Ectodermal cell (in vitro differentiated cells): ENCODE measurements at regions not wholly inside any gene's neighbourhood (a gene's known extent, or its start where the extent isn't known, plus 50 kb on each side); places are given as distances from the start of the nearest gene placed in this dataset.

Source experiments
- H3K27ac ChIP-seq: 2 replicates; pipeline ENCODE4 v1.7.0; 2013; ENCODE audit warnings: mild to moderate bottlenecking, low read depth, low read length; ENCODE audit not compliant: insufficient read depth, poor library complexity, severe bottlenecking
- H3K27me3 ChIP-seq: 2 replicates; pipeline ENCODE4 v1.7.0; 2013; ENCODE audit warnings: mild to moderate bottlenecking, low read length; ENCODE audit not compliant: insufficient read depth, control insufficient read depth, poor library complexity, severe bottlenecking
- H3K36me3 ChIP-seq: one replicate; pipeline ENCODE4 v1.7.0; 2013; ENCODE audit warnings: low read length; ENCODE audit not compliant: control insufficient read depth, insufficient read depth
- H3K4me1 ChIP-seq: one replicate; pipeline ENCODE4 v1.7.0; 2013; ENCODE audit warnings: low read length; ENCODE audit not compliant: control insufficient read depth, insufficient read depth
- H3K4me3 ChIP-seq: 2 replicates; pipeline ENCODE4 v1.7.0; 2013; ENCODE audit warnings: low read depth, low read length, control low read depth; ENCODE audit not compliant: insufficient read depth
- H3K9me3 ChIP-seq: 2 replicates; pipeline ENCODE4 v1.7.0; 2013; ENCODE audit warnings: mild to moderate bottlenecking, low read length, moderate library complexity; ENCODE audit not compliant: control insufficient read depth
- WGBS, 2 experiments: methylation state at CpG; one replicate each; pipeline ENCODE4 v1.1.7; 2013; ENCODE audit warnings: missing lambda C conversion rate in 2 of 2; 5-methylcytosine and 5-hydroxymethylcytosine counted together

DNA sequence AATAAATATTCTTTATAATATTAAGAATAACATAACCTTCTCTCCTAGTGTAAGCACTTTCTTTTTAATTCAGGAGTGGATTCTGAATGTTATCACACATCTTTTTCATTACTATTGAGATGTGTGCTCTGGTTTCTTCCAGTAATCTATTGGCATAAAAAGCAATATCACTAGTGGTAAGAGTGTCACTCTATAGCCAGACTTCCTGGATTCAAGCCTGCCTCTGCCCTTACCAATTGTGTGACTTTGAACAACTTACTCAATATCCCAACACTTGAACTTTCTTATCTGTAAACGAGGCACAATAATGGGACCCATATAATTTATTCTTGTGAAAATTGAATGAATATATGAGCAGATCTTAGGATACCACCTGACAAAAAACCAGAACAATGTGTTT is 71.0 kb downstream of the SEM1 start:
- Histone ChIP-seq H3K9me3 (no peaks in the 10 kb centered on the region), H3K36me3 (no peaks in the 10 kb centered on the region), H3K27ac (no peak overlapping the region), H3K27me3 (no peaks in the 10 kb centered on the region), H3K4me1 (no peaks in the 10 kb centered on the region), H3K4me3 (no peak overlapping the region)
- no CpG with 5 or more reads among the region's 1 CpG for WGBS, 2 experiments

- no peak overlapping the region for H3K27ac ChIP-seq
Measured at GRCh38 chr7:96637522-96637921, 72.1 kb downstream of the SEM1 start.

GRCh38 chr7:96636979-96637378 is 72.7 kb downstream of the SEM1 start:
- H3K36me3 ChIP-seq = no peaks in the 10 kb centered on the region
- no peaks in the 10 kb centered on the region for H3K9me3 ChIP-seq
- no peak overlapping the region for H3K4me3 ChIP-seq
- H3K27ac ChIP-seq = no peak overlapping the region
- no peaks in the 10 kb centered on the region for H3K4me1 ChIP-seq
- no peaks in the 10 kb centered on the region for H3K27me3 ChIP-seq
- 95% methylated on average over 3 of the region's 3 CpGs for WGBS, 2 experiments

More at GRCh38 chr7:96637522-96637921, 72.1 kb downstream of the SEM1 start:
- Histone ChIP-seq H3K36me3 (no peaks in the 10 kb centered on the region), H3K27me3 (no peaks in the 10 kb centered on the region), H3K4me3 (no peak overlapping the region), H3K9me3 (no peaks in the 10 kb centered on the region), H3K4me1 (no peaks in the 10 kb centered on the region)

GRCh38 chr7:96636342-96636860 is 73.2 kb downstream of the SEM1 start:
- Histone ChIP-seq H3K4me1 (no peaks in the 10 kb centered on the region), H3K27me3 (no peaks in the 10 kb centered on the region), H3K4me3 (no peak overlapping the region), H3K9me3 (no peaks in the 10 kb centered on the region), H3K36me3 (no peaks in the 10 kb centered on the region), H3K27ac (no peak overlapping the region)
- 76 to 91% methylated on average over 1 of the region's 1 CpG for WGBS, 2 experiments

DNA sequence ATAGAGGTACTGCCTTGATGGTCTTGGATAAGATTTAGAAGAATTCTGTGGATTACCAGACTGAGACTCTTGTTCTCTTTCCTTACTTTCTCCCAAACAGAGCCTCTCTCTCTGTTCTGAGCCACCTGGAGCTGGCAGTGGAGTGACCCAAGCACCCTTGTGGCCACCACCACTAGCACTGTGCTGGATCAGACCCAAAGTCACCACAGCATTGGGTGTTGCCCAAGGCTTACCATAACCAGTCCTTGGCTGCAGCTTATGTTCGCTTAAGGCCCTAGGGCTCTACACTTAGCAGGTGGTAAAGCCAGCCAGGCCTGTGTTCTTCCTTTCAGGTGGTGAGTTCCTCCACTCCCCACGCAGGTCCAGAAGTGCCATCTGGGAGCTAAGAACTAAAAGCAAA is 79.8 kb downstream of the SEM1 start:
- no peaks in the 10 kb centered on the region for H3K27me3 ChIP-seq
- no peaks in the 10 kb centered on the region for H3K36me3 ChIP-seq
- H3K4me1 ChIP-seq = no peaks in the 10 kb centered on the region
- no peak overlapping the region for H3K27ac ChIP-seq
- H3K4me3 ChIP-seq = no peak overlapping the region
- H3K9me3 ChIP-seq = no peaks in the 10 kb centered on the region
- WGBS, 2 experiments = 63 to 68% methylated on average over 2 of the region's 2 CpGs

- no peaks in the 10 kb centered on the region for H3K4me1 ChIP-seq
- no peak overlapping the region for H3K27ac ChIP-seq
- H3K36me3 ChIP-seq = no peaks in the 10 kb centered on the region
- no peak overlapping the region for H3K4me3 ChIP-seq
- H3K9me3 ChIP-seq = no peaks in the 10 kb centered on the region
- H3K27me3 ChIP-seq = no peaks in the 10 kb centered on the region
- WGBS, 2 experiments = 83 to 100% methylated on average over 2 of the region's 2 CpGs
Measured at GRCh38 chr7:96624954-96625353, 84.7 kb downstream of the SEM1 start.

DNA sequence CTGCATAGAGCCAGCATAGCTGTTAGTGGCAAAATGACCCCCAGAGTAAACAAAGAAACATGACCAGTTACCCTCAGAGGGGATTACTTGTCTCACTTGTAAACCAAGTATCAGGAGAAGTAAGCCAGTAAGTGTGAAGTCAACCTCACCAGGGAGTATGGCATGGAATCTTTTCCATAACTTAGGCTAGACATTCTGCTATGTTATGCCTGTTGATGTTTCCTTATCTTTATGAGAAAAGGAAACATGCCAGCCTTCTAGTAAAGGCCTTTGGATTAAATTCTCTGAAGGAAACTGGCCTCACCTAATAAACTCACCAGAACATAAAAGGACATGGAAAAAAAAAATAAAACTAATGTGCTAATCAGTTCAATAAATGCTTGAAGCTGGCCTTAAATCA is 87.7 kb downstream of the SEM1 start:
- Histone ChIP-seq H3K4me3 (no peak overlapping the region), H3K27me3 (no peaks in the 10 kb centered on the region), H3K4me1 (no peaks in the 10 kb centered on the region), H3K27ac (no peak overlapping the region), H3K9me3 (no peaks in the 10 kb centered on the region), H3K36me3 (no peaks in the 10 kb centered on the region)

DNA sequence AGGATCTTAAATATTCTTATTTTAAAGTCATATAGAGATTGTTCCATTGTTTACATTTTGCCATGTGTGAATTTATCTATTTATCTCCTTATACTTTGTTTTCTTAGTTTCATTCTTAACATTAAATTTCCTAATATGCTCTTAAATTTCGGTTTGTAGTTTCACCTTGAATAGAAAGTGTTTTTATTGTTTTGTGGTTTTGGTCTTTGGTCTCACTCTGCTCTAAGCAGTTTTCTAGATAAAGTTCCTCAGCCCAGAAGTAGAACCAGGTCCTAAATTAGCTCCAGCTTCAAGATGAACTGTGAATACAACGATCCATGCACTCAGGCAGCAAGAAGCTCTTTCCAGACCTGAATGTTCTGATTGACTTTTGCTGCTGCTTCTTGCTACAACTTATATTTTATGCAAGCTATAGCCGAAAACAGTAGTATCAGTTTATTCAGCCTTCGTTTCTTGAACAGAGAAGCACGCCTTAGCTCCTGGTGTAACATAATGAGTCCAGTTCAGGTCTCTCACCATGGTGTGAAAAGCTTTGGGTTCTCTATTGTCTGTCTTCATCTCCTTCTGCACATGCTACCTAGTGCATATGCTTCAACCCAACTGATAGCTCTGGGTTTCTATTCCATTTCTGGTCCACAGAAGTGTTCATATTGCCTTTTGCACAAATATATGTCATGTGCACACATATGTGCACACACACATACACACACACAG is 95.3 kb downstream of the SEM1 start:
- no peaks in the 10 kb centered on the region for H3K36me3 ChIP-seq
- H3K27me3 ChIP-seq = no peaks in the 10 kb centered on the region
- 92 to 98% methylated on average over 4 to 5 of the region's 5 CpGs for WGBS, 2 experiments
- no peaks in the 10 kb centered on the region for H3K4me1 ChIP-seq
- H3K9me3 ChIP-seq = no peaks in the 10 kb centered on the region
- H3K27ac ChIP-seq = no peak overlapping the region
- H3K4me3 ChIP-seq = no peak overlapping the region

DNA sequence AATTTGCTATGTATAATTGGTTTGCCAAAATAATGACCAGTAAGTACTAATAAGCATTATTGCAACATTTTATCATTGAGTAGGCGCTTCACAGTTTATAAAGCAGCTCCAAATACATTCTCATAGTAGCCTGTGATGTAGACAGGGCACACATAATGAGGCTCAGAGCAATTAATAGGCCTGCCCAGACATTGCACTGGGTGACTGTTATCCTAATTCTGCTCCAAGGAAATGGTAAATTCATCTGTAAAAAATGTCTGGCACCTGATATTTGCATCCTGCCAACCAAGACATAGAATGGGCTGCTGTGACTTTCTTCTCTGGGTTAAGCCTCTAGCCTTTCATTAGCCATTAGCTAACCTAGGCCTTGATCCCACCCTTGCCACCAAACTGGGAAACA is 97.6 kb downstream of the SEM1 start:
- H3K27ac ChIP-seq = no peak overlapping the region
- 86 to 97% methylated on average over 1 of the region's 1 CpG for WGBS, 2 experiments
- no peak overlapping the region for H3K4me3 ChIP-seq
- no peaks in the 10 kb centered on the region for H3K9me3 ChIP-seq
- no peaks in the 10 kb centered on the region for H3K36me3 ChIP-seq
- no peaks in the 10 kb centered on the region for H3K27me3 ChIP-seq
- no peaks in the 10 kb centered on the region for H3K4me1 ChIP-seq

DNA sequence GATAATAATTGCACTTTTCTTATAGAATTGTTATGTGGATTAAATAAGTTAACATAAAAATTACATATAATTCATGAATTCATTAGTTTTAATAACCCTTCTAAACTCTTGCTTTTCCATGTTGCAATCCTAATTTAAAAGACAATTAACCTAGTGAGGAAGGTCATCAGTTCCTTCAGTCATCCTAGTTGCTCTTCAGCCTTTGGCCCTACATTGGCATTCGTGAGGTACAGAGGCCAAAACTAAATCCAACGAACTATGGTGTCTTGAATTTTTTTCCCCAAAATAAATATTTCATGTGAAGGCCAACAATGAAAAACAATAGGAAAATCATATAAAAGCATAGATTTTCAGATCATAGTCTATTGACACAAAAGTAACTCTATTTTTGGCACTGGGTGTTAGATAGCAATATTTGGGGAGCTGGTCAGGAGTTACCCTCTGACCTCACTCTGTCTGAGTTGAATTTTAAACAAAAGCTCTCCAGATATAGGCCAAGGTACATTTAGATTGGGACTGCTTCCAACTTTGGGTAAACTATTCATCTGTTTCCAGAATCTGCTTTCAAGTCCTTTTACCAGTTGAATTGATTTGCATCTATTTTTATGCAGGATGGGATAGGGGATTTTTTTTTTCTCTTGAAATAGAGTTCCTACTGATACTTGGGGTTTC is 104.5 kb downstream of the SEM1 start:
- H3K27ac ChIP-seq = no peak overlapping the region
- H3K4me3 ChIP-seq = no peak overlapping the region
- no peaks in the 10 kb centered on the region for H3K4me1 ChIP-seq
- H3K36me3 ChIP-seq = no peaks in the 10 kb centered on the region
- H3K27me3 ChIP-seq = no peaks in the 10 kb centered on the region
- H3K9me3 ChIP-seq = no peaks in the 10 kb centered on the region
- 84 to 97% methylated on average over 2 of the region's 2 CpGs for WGBS, 2 experiments
